GM19455 (cell line): ENCODE measurements at regions not wholly inside any gene's neighbourhood (a gene's known extent, or its start where the extent isn't known, plus 50 kb on each side); places are given as distances from the start of the nearest gene placed in this dataset.

Source experiments
- ATAC-seq: cut with Tn5 transposase; IDR thresholded peaks from one replicate; pipeline ENCODE4 v1.9.1; 2021; ENCODE audit not compliant: unreplicated experiment

DNA sequence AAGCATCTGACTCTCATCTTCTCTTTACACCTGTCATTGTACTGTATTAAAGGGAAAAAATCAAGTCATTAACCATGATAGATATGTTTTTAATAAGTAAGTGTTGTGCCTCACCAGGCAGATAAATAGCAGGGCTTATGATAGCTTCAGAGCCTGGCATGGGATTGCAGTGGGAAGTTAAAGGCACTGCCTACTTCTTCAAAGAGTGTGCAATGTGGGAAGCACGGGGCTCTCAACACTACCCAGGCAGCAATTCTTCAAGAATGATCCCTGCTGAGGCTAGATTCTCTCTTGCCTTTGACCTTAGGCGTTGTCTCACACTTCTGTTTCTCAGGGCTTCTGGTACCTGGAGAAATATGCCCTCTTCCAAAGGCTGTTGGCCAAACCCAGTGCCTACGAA is 297.3 kb downstream of the MAF start:
- ATAC-seq: no peak

DNA sequence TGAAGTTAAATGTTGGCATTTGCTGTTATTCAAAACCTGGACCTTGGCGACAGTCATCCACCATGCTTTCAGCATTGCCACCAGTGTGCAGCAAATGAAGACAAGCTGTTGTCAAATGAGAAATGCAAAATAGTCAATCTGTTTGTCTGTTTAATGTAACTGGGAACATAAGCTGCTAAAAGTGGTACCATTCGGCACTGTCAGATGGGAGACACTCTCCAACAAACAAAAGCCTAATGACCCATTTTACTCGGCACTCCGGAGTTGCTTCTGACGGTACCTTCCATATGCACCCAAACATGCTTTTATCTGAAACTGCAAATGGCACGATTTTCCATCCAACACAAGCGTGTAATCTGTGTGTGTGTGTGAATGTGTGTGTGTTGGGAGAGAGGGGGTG is 297.8 kb downstream of the MAF start:
- no peak for ATAC-seq

DNA sequence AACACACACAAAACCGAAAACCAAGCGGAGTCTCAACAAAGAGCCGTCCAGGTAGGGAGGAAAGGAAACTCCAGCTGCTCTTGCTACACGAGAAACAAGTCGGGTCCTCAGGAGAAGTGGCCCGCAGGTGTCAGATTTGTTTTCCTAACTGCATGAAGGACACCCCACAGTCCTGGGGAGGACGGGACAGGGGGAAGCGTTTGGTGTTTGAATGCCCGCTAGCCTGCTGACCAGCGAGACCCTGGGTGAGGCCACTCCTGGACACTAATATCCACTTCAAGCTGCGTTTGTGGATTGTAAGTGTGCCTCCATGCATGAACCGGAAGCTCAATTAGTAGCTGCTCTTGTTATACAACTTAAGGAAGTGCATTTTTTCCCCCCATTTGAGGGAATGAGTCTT is 299.5 kb downstream of the MAF start:
- no peak for ATAC-seq

DNA sequence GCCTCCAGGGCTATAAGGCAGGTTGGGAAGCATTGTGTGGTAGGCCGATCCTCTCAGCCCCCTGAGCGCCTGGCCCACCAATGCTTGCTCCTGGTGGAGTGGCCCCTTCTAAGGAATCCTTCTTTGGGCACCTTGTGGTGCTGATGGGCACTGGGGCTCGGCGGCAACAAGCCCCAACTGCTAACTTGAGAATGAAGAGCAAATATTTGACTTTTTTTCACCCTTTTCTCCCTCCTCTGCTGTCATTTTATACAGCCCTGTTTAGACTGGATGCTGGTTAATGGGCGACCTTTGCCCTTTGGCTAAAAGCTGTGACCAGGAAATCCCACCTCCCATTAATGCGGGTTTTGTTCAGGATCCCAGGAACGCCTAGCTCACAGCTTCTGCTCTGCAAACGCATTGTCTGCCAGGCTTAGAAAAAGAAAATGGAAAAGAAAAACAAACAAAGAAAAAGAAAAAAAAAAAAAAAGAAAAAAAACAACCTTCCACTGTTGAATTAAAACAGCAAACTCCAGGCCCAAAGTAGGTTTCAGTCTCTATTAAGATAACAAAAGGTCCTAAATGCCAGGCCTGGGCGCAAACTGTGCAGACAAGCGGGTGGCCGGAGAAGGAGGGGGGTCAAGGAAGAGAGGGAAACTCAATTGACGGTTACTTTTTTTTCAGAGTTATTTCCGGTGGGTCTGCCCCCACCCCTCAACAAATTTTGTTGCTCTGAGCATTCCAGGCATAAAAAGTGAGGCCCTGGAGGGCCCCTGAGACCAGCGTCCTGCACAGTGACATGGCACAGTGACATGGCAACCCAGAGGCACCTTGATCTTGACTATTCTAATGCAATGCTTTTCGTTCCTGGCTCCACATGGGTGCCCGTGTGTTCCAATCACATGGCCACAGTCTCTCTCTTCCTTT is 301.4 kb downstream of the MAF start:
- no peak for ATAC-seq

DNA sequence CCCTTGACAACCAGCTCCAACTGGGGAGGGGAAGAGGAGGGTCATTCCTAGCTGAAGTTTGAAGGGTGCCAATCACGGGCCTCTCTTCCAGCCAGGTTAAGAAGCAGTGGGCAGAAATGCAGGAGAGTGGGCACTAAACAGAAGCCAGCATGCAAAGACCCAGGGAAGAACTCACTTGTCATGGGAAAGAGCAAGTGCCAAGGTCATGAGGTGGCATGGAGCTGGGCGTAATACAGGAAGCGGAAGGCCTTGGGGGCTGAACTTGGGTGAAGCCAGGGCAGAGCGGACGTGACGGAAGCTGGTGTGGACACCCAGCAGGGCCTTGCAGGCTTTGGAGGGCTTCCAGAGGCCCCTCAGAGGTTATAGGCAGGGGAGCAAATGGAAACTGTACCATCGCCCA is 302.1 kb downstream of the MAF start:
- no peak for ATAC-seq

DNA sequence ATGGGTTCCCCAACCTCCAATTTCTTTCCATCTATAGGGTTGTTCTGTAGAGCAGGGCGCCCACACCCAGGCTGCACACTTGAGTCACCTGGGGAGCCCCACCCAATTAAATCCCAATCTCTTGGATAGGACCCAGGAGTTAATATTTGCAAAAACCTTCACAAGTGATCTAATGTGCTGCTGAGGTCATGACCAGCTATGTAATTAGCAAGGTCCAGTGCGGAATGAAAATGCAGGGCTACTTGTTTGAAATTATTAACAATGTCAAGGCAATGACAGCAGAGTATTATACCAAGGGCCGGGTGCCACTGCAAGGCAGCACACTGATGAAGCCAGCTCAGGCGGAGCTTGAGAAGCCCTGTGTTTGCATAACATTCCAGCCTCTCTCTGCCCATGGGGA is 302.7 kb downstream of the MAF start:
- no peak for ATAC-seq

DNA sequence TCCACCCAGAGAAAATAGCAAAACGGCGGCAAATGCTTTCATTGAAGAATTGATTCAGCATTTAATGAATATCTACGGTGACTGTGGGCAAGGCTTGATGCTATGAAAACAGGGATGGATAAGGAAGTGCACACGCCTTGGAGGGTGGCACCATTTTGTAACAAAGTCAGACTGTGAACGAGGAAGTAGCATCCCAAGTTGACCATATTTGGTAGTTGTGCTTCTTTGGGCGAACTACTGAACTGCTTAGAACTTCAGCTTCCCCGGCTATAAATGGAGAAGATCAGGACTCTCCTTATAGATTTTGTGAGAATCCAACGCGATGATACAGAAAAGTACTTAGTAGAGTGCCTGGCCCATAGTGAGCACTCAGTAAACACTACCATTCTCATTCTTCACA is 303.2 kb downstream of the MAF start:
- no peak for ATAC-seq

DNA sequence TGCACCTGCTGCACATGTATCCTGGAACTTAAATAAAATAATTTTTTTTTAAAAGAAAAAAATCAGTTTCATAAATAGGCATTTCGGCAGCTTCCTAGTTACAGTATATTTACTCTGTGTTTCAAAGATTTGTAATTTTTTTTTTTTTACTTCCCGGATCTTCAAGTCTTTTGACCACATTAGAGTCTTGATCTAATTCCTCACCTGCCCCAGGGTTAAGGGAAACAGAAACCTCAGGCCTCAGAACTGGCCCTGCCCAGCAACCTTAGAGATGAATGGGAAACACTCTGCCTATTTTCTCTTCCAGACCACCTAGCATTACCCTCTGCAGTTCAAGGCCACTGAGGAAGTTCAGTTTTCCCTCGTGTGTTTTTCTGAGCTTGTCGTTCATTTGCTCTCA is 304.0 kb downstream of the MAF start:
- ATAC-seq: no peak

DNA sequence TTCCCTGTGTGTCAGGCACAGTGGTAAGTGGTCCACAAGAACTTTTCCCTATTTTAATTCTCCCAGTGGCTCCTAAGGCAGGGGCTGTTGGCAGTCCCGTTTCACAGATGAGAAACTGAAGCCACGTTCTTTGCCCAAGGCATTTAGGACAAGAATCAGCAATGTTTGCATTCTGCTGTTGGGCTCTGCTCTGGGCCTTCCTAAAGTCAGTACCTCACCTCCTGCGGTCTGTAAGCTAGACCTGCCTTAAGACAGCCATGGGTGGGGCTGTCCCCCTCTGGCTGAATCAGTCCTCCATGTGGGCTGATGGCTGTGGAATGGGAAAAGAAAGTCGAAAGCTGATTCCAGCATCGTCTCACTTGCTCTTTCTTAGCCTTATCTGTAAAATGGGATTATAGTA is 304.8 kb downstream of the MAF start:
- no peak for ATAC-seq

DNA sequence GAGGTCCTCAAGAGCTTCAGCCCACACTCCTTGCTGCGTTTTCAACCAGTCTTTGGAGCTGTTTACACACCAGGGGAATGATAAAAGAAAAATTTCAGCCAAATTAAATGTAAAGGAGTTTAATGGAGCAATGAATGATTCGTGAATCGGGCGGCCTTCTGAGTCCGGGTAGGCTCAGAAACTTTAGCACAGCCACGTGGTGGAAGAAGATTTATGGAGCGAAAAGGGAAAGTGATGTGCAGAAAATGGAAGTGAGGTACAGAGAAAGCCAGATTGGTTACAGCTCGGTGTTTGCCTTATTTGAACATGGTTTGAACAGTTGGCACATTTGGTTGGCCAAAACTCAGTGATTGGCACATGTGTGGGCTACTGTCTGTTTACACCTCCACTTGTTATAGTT is 305.4 kb downstream of the MAF start:
- ATAC-seq: no peak

DNA sequence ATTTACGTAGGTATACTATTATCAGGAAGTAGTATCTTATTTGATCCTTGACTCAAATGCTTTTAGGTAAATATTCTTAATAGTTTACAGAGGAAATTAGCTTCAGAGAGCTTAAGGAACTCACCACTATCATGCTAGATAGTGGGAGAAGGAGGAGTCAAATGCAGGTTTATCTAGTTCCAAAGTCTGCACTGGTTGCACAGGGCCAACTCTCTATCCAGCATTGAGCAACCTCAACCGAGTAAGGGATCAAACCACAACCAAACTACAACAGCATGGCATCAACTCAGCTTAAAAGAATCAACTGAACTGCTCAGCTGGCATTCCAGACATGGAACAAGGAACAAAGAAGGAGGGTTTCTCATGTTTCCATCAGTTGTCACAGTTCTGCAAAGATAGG is 306.0 kb downstream of the MAF start:
- ATAC-seq: no peak

DNA sequence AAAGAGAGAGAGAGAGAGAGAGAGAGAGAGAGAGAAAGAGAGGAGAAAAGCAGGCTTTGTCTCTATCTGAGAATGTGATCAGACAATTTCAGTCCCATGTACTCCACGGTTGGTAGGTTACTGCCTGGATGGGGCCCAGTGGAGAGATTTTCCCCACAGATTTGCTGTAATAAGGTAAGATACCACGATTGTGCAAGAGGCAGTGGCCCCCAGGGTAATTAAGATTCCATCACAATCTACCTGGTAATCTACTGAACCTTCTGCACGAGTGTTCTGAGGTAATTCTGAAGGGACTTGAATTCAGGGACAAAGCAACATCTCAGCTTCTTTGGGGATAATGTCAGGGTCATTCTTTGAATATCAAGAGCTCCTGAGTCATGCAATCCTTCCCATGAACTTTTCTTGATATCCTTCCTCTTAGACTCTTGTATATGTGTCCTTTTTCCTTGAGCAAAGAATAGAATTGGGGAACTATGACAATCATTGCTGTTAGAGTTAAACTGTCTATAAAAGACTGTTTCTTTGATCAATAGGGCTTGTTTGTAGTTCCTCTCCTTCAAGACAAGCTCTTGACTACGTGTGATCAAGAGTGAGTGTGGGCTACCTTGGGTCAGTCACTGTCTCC is 306.6 kb downstream of the MAF start:
- no peak for ATAC-seq

DNA sequence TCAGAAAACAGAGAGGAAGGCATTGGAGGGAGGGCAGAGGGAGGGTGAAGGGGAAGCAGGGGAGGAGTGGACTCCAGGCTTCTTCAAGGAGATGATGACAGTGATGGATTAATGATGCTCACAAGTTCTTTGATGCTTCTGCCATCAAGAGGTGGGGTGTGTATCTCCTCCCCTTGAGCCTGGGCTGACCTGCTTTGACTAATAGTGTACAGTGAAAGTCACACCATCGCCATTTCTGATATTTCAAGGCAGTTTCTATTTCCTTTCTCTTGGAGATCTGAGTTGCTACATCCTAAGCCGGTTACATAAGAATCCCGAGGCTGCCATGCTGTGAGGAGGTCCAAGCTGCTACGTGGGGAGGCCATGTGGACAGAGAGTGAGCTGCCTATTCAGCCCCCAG is 312.5 kb downstream of the MAF start:
- no peak for ATAC-seq

DNA sequence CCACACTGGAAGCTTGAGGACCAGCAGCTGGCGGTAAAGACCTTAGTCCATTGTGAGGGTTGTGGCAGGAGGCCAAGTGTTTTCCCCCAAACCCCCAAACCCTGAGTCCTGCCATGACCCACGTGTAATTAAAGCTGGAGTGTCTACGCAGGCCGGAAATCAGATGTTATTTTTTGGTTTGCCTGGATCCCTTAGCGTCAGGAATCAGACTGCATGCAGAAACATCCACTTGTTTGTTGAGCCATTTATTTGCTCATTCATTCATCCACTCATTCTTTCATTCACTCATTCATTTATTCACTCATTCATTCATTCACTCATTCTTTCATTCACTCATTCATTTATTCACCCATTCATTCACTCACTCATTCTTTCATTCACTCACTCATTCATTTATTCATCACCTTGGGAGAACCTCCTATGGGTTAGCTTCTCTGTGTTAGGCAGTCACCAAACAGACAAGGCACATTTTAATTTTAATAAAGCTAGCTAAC is 313.1 kb downstream of the MAF start:
- ATAC-seq: peak; percentile 11

DNA sequence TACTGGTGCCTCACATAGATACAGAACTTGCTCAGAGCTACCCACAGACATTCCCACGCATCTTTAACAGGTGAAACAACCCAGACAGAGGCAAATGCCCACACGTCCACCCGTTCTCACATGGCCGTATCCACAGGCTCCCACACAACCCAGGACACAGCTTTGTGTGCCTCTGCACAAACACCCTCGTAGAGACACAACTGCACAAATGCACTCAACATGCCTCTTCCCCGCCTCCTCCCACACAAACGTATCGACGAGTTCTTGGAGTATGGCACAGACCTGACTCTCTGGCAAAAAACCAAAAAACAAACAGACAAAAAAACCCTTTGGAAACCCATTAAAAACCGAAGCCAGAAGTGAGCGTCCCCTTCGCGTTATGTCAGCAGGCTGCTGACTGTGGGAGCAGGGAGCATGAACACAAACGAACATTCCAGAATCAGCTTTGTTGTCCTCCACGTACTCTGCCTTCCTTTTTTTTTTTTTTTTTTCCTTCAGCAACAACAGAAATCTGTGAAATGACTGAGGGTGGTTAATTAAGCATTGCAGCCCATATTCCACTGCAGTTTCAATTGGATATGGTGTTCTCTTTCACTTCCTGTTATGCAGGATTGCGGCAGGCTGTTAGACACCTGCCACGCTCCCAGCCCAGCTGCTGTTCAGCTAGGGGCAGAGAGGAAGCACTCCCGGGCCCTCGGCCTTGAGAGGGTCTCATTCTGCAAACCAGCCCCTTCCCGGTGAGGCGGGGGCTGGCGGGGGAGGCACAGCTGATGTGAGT is 313.7 kb downstream of the MAF start:
- peak; percentile 88 for ATAC-seq

DNA sequence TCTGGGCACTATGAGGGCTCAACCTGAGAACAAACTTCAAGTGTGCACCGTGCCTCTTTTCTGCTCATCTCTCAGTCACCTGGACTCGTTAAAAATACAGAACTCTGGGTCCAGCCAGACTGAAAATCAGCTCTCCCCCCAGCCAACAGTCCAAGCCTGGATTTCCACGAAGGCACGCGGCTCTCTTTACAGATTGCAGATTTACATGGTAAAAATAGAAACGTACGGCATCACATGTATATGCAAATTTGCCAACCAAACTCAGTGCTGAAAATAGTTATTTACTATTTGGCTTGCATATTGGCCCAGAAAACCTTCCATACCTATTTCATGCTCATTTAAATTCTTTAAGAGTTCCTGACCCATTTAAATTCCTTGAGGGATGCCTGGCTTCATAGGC is 315.8 kb downstream of the MAF start:
- no peak for ATAC-seq

DNA sequence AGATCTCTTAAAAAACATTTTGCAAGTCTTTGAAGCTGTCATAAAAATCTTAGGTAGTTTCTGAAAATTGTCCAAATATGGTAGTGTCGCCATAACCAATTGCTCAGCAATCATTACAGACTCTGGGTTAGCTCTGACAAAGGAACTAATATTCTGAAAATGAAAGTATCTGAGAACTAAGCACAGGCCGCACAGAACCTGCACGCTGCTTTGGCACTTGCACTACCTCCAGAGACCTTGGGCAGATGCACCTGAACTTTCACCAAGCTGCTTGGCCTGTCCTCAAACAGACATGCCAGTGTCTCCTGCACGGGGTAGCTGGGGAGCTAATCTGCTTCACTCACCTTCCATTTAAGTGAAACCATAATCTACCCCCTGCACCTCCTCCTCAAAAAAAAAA is 317.0 kb downstream of the MAF start:
- no peak for ATAC-seq

DNA sequence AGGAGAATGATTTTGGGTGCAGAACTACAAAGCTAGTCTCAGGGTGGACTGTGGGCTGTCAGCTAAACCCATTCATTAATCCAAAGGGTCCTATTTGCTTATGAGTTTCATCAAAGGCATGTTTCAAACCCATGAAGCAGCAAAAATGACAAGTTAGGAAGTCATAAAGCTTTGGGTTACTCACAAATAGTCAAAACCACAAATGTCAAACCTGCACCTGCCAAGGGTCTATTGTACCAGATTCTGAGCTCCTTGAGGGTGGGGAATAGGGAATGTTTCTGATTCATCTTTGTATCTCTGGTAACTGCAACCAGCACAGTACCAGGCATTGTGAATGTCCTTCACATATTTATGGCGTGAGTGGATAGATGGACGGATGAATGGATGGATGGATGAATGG is 317.7 kb downstream of the MAF start:
- ATAC-seq: no peak

DNA sequence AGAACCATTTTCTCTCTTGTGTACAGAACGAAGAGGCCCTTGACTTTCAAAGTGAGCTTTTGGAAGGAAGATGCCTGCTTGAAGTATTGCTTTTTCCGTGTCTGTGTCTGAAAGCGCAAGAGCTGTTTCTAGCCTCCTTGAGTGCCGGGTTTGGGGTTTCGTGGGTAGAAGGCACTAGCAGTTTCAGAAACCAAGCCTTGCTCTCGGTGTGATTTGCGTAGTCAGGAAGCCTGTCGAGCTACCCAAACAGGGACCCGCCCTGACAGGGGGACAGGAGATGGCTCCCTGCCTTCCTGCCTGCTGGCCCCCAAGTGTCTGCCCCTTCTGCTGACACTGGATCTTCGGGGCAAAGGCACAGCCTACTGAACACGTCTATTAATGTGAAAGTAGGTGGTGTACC is 322.0 kb downstream of the MAF start:
- ATAC-seq: peak; percentile 92

DNA sequence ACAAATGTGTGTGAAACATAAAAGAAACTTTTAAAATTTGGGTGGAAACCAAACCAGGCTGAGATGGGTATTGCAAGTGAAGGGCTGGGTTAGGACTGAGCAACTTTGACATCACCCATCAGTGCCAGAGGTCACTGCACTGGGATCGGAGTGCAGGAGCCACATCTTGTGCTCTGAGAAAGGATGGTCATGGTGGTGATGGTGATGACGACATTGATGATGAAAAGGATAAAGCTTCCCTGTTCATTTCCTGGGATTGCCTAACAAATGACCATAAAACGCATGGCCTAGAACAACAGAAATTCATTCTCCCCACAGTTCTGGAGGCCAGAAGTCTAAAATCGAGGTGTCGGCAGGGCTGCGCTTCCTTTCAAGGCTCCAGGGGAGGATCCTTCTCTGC is 324.0 kb downstream of the MAF start:
- no peak for ATAC-seq

DNA sequence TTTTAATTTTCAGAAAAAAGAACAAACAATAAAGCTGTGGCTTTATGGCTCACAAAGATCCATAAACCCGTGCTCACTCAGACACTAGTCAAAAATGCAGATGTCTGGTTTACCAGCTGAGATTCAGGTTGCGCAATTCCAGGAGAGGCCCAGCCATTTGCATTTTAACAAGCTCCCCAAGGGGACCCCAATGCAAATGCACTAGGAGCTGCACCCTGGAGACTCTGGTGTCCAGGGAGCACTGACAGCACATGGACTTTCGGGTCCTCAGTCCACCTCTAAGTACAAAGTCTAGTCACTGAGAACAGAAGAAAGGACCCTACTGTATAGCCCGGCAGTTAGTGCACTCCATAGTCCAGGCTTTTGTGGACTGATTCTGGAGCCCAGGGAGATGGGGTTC is 326.3 kb downstream of the MAF start:
- ATAC-seq: no peak

DNA sequence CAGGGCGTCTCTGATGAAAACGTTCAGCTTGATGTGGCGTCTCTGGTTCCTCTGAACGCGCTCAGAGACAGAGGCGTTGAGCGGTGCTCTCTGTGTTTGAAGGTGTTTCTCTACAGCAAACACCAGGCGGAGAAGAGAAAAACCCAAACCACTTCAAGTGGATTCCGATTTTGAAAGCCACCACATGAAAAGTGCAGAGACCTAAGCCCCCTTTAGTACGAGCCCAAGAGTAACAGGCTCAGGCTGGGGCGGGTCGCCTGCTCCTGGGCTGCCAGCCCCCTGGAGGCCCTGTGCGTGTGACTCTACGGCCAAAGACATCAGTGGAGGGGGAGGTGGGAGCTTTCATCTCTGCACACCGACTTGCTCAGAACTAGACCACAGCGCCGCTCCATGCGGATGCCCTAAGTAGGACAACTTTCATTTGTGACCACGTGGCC is 328.4 kb downstream of the MAF start:
- no peak for ATAC-seq
